ENCODE measurements at regions not wholly inside any gene's neighbourhood (a gene's known extent, or its start where the extent isn't known, plus 50 kb on each side); places are given as distances from the start of the nearest gene placed in this dataset.
"Not testable (repeated sequence)": the region's sequence is repeated elsewhere in the genome, so short reads cannot be mapped to it uniquely, and the experiment has no call there.

DNA sequence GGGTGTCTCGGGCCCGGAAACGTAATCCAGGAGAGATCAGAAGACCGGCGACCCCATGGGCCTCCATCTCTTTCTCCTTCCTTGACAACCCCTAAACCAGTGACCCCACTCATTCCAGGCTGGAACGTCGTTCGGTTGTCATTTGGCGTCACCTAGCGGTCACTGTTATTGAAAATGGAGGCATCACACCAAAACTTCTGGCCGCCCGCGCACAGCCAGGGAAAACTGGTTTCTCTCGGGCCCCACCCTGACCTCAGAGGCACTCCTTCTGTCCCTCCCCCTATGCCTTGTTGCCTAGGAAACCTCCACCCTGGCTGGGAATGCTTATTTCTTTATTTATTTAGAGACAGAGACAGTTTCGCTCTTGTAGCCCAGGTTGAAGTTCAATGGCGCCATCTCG, 2327.3 kb upstream of the TPTE start:
- not testable (repeated sequence) for DNase-seq (ENCODE audit: low read depth)

DNA sequence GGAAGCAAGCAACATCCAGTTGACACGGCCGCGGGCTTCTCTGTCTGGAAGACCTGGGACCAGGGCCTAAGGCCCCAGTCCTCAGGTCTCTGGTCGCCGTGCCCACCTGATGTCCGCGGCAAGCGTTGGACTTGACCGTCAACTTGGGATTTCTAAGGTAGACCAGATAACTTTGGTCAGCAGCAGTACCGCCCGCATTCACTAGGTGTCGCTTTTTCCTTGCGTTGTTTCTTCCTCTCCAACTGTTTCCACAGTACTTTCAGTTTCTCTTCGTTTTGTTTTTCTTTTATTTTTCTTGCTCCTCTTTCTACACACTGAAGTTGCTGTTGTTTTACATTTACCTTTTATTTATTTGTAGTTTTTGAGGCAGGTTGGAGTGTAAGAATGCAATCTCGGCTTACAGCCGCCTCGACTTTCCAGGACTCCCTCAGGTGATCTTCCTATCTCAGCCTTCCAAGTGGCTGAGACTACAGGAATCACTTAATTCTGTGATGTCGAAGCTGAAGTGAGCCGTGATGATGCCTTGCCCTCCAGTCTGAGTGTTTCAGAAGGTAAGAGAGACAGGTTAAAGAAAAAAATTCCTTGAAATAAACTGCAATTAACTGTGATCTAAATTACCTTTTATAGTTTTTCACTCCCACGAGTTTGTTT, 2323.9 kb upstream of the TPTE start:
- DNase-seq (ENCODE audit: low read depth) = not testable (repeated sequence)

DNA sequence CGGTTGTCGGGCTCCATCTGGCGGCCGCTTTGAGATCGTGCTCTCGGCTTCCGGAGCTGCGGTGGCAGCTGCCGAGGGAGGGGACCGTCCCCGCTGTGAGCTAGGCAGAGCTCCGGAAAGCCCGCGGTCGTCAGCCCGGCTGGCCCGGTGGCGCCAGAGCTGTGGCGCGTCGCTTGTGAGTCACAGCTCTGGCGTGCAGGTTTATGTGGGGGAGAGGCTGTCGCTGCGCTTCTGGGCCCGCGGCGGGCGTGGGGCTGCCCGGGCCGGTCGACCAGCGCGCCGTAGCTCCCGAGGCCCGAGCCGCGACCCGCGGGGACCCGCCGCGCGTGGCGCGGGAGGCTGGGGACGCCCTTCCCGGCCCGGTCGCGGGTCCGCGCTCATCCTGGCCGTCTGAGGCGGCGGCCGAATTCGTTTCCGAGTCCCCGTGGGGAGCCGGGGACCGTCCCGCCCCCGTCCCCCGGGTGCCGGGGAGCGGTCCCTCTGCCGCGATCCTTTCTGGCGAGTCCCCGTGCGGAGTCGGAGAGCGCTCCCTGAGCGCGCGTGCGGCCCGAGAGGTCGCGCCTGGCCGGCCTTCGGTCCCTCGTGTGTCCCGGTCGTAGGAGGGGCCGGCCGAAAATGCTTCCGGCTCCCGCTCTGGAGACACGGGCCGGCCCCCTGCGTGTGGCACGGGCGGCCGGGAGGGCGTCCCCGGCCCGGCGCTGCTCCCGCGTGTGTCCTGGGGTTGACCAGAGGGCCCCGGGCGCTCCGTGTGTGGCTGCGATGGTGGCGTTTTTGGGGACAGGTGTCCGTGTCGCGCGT, 2316.1 kb upstream of the TPTE start:
- DNase-seq (ENCODE audit: low read depth) = not testable (repeated sequence)

DNA sequence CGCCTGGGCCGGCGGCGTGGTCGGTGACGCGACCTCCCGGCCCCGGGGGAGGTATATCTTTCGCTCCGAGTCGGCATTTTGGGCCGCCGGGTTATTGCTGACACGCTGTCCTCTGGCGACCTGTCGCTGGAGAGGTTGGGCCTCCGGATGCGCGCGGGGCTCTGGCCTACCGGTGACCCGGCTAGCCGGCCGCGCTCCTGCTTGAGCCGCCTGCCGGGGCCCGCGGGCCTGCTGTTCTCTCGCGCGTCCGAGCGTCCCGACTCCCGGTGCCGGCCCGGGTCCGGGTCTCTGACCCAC, 2315.5 kb upstream of the TPTE start:
- not testable (repeated sequence) for DNase-seq (ENCODE audit: low read depth)

DNA sequence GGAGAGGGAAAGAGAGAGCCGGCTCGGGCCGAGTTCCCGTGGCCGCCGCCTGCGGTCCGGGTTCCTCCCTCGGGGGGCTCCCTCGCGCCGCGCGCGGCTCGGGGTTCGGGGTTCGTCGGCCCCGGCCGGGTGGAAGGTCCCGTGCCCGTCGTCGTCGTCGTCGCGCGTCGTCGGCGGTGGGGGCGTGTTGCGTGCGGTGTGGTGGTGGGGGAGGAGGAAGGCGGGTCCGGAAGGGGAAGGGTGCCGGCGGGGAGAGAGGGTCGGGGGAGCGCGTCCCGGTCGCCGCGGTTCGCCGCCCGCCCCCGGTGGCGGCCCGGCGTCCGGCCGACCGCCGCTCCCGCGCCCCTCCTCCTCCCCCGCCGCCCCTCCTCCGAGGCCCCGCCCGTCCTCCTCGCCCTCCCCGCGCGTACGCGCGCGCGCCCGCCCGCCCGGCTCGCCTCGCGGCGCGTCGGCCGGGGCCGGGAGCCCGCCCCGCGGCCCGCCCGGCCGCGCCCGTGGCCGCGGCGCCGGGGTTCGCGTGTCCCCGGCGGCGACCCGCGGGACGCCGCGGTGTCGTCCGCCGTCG, 2308.3 kb upstream of the TPTE start:
- not testable (repeated sequence) for DNase-seq (ENCODE audit: low read depth)

DNA sequence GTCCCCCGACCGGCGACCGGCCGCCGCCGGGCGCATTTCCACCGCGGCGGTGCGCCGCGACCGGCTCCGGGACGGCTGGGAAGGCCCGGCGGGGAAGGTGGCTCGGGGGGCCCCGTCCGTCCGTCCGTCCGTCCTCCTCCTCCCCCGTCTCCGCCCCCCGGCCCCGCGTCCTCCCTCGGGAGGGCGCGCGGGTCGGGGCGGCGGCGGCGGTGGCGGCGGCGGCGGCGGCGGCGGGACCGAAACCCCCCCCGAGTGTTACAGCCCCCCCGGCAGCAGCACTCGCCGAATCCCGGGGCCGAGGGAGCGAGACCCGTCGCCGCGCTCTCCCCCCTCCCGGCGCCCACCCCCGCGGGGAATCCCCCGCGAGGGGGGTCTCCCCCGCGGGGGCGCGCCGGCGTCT, 2306.8 kb upstream of the TPTE start:
- not testable (repeated sequence) for DNase-seq (ENCODE audit: low read depth)

DNA sequence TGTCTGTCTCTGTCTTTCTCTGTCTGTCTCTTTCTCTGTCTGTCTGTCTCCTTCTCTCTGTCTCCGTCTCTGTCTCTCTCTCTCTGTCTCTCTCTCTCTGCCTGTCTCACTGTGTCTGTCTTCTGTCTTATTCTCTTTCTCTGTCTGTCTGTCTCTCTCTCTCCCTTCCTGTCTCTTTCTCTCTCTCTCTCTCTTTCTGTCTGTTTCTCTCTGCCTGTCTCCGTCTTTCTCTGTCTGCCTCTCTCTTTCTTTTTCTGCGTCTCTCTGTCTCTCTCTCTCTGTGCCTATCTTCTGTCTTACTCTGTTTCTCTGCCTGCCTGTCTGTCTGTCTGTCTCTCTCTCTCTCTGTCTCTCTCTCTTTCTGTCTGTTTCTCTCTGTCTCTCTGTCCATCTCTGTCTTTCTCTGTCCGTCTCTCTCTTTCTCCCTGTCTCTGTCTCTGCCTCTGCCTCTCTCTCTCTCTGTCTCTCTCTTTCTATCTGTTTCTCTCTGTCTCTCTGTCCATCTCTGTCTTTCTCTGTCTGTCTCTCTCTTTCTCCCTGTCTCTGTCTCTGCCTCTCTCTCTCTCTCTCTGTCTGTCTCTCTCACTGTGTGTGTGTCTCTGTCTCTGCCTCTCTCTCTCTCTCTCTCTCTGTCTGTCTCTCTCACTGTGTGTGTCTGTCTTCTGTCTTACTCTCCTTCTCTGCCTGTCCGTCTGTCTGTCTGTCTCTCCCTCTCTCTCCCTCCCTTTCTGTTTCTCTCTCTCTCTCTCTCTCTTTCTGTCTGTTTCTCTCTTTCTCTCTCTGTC, 2291.8 kb upstream of the TPTE start:
- DNase-seq (ENCODE audit: low read depth) = not testable (repeated sequence)

DNA sequence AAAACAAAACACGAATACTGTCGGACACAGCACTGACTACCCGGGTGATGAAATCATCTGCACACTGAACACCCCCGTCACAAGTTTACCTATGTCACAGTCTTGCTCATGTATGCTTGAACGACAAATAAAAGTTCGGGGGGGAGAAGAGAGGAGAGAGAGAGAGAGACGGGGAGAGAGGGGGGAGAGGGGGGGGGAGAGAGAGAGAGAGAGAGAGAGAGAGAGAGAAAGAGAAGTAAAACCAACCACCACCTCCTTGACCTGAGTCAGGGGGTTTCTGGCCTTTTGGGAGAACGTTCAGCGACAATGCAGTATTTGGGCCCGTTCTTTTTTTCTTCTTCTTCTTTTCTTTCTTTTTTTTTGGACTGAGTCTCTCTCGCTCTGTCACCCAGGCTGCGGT, 2290.1 kb upstream of the TPTE start:
- DNase-seq (ENCODE audit: low read depth) = not testable (repeated sequence)

DNA sequence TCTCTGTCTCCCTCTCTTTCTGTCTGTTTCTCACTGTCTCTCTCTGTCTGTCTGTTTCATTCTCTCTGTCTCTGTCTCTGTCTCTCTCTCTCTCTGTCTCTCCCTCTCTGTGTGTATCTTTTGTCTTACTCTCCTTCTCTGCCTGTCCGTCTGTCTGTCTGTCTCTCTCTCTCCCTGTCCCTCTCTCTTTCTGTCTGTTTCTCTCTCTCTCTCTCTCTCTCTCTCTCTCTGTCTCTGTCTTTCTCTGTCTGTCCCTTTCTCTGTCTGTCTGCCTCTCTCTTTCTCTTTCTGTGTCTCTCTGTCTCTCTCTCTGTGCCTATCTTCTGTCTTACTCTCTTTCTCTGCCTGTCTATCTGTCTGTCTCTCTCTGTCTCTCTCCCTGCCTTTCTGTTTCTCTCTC, 2288.4 kb upstream of the TPTE start:
- not testable (repeated sequence) for DNase-seq (ENCODE audit: low read depth)

DNA sequence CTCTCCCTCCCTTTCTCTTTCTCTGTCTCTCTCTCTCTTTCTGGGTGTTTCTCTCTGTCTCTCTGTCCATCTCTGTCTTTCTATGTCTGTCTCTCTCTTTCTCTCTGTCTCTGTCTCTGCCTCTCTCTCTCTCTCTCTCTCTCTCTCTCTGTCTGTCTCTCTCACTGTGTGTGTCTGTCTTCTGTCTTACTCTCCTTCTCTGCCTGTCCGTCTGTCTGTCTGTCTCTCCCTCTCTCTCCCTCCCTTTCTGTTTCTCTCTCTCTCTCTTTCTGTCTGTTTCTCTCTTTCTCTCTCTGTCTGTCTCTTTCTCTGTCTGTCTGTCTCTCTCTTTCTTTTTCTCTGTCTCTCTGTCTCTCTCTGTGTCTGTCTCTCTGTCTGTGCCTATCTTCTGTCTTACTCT, 2287.3 kb upstream of the TPTE start:
- DNase-seq (ENCODE audit: low read depth) = not testable (repeated sequence)

DNA sequence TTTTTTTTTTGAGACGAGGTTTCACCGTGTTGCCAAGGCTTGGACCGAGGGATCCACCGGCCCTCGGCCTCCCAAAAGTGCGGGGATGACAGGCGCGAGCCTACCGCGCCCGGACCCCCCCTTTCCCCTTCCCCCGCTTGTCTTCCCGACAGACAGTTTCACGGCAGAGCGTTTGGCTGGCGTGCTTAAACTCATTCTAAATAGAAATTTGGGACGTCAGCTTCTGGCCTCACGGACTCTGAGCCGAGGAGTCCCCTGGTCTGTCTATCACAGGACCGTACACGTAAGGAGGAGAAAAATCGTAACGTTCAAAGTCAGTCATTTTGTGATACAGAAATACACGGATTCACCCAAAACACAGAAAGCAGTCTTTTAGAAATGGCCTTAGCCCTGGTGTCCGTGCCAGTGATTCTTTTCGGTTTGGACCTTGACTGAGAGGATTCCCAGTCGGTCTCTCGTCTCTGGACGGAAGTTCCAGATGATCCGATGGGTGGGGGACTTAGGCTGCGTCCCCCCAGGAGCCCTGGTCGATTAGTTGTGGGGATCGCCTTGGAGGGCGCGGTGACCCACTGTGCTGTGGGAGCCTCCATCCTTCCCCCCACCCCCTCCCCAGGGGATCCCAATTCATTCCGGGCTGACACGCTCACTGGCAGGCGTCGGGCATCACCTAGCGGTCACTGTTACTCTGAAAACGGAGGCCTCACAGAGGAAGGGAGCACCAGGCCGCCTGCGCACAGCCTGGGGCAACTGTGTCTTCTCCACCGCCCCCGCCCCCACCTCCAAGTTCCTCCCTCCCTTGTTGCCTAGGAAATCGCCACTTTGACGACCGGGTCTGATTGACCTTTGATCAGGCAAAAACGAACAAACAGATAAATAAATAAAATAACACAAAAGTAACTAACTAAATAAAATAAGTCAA, 2276.4 kb upstream of the TPTE start:
- DNase-seq (ENCODE audit: low read depth) = not testable (repeated sequence)

DNA sequence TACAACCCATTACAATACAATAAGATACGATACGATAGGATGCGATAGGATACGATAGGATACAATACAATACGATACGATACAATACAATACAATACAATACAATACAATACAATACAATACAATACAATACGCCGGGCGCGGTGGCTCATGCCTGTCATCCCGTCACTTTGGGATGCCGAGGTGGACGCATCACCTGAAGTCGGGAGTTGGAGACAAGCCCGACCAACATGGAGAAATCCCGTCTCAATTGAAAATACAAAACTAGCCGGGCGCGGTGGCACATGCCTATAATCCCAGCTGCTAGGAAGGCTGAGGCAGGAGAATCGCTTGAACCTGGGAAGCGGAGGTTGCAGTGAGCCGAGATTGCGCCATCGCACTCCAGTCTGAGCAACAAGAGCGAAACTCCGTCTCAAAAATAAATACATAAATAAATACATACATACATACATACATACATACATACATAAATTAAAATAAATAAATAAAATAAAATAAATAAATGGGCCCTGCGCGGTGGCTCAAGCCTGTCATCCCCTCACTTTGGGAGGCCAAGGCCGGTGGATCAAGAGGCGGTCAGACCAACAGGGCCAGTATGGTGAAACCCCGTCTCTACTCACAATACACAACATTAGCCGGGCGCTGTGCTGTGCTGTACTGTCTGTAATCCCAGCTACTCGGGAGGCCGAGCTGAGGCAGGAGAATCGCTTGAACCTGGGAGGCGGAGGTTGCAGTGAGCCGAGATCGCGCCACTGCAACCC, 2275.6 kb upstream of the TPTE start:
- DNase-seq (ENCODE audit: low read depth) = not testable (repeated sequence)

DNA sequence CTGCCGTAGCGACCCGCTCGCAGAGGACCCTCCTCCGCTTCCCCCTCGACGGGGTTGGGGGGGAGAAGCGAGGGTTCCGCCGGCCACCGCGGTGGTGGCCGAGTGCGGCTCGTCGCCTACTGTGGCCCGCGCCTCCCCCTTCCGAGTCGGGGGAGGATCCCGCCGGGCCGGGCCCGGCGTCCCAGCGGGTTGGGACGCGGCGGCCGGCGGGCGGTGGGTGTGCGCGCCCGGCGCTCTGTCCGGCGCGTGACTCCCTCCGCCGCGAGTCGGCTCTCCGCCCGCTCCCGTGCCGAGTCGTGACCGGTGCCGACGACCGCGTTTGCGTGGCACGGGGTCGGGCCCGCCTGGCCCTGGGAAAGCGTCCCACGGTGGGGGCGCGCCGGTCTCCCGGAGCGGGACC, 2269.7 kb upstream of the TPTE start:
- not testable (repeated sequence) for DNase-seq (ENCODE audit: low read depth)

DNA sequence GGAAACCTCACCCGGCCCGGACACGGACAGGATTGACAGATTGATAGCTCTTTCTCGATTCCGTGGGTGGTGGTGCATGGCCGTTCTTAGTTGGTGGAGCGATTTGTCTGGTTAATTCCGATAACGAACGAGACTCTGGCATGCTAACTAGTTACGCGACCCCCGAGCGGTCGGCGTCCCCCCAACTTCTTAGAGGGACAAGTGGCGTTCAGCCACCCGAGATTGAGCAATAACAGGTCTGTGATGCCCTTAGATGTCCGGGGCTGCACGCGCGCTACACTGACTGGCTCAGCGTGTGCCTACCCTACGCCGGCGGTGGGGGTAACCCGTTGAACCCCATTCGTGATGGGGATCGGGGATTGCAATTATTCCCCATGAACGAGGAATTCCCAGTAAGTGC, 2266.3 kb upstream of the TPTE start:
- not testable (repeated sequence) for DNase-seq (ENCODE audit: low read depth)

DNA sequence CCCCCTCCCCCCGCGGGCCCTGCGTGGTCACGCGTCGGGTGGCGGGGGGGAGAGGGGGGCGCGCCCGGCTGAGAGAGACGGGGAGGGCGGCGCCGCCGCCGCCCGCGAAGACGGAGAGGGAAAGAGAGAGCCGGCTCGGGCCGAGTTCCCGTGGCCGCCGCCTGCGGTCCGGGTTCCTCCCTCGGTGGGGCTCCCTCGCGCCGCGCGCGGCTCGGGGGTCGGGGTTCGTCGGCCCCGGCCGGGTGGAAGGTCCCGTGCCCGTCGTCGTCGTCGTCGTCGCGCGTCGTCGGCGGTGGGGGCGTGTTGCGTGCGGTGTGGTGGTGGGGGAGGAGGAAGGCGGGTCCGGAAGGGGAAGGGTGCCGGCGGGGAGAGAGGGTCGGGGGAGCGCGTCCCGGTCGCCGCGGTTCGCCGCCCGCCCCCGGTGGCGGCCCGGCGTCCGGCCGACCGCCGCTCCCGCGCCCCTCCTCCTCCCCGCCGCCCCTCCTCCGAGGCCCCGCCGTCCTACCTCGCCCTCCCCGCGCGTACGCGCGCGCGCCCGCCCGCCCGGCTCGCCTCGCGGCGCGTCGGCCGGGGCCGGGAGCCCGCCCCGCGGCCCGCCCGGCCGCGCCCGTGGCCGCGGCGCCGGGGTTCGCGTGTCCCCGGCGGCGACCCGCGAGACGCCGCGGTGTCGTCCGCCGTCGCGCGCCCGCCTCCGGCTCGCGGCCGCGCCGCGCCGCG, 2264.1 kb upstream of the TPTE start:
- DNase-seq (ENCODE audit: low read depth) = peak; percentile 1

DNA sequence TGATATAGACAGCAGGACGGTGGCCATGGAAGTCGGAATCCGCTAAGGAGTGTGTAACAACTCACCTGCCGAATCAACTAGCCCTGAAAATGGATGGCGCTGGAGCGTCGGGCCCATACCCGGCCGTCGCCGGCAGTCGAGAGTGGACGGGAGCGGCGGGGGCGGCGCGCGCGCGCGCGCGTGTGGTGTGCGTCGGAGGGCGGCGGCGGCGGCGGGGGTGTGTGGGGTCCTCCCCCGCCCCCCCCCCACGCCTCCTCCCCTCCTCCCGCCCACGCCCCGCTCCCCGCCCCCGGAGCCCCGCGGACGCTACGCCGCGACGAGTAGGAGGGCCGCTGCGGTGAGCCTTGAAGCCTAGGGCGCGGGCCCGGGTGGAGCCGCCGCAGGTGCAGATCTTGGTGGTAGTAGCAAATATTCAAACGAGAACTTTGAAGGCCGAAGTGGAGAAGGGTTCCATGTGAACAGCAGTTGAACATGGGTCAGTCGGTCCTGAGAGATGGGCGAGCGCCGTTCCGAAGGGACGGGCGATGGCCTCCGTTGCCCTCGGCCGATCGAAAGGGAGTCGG, 2261.2 kb upstream of the TPTE start:
- not testable (repeated sequence) for DNase-seq (ENCODE audit: low read depth)
